ENCODE measurements at regions not wholly inside any gene's neighbourhood (a gene's known extent, or its start where the extent isn't known, plus 50 kb on each side); places are given as distances from the start of the nearest gene placed in this dataset.
"Not testable (repeated sequence)": the region's sequence is repeated elsewhere in the genome, so short reads cannot be mapped to it uniquely, and the experiment has no call there.

GRCh38 chr3:67252906-67253305 lies 254.8 kb downstream of the KBTBD8 start:
- CTCF ChIA-PET (ENCODE audit: low intra/inter-chr PET ratio); ATAC-seq; H3K9ac ChIP-seq (ENCODE audit: insufficient read depth in 1 of 2, low read depth in 2 of 2, low read length in 2 of 2): not testable (repeated sequence)

GRCh38 chr3:67278015-67278618 lies 280.0 kb downstream of the KBTBD8 start:
- Histone ChIP-seq H3K4me1 (replicated peaks in 1 of 2; ENCODE audit: control insufficient read depth in 2 of 2, insufficient read depth in 2 of 2, low read length in 2 of 2) (no peaks in the 10 kb centered on the region), H3K27me3 (ENCODE audit: control insufficient read depth in 2 of 2, insufficient read depth in 2 of 2, low read length in 2 of 2) (no peaks in the 10 kb centered on the region), H3K27ac (ENCODE audit: extremely low read depth, low read depth, low read length) (no peak overlapping the region), H3K79me2 (ENCODE audit: control insufficient read depth, insufficient read depth, low read length) (no peaks in the 10 kb centered on the region), H3K9ac (ENCODE audit: insufficient read depth in 1 of 2, low read depth in 2 of 2, low read length in 2 of 2) (no peak overlapping the region), H4K20me1 (replicated peaks; ENCODE audit: control insufficient read depth, insufficient read depth, low read length) (no peaks in the 10 kb centered on the region), H3K9me1 (ENCODE audit: control insufficient read depth, insufficient read depth, low read length) (no peaks in the 10 kb centered on the region), H3K4me3 (no peak overlapping the region), H3K9me3 (replicated peaks; ENCODE audit: control insufficient read depth, insufficient read depth, low read depth, low read length) (no peaks in the 10 kb centered on the region), H2AFZ (ENCODE audit: low read depth, low read length) (no peak overlapping the region), H3K4me2 (ENCODE audit: insufficient read depth, low read length) (no peak overlapping the region), H3K36me3 (ENCODE audit: control insufficient read depth, insufficient read depth, low read length) (no peaks in the 10 kb centered on the region)
- CTCF ChIA-PET (ENCODE audit: low intra/inter-chr PET ratio) = no interaction called here
- POLR2A ChIA-PET = no interaction called here
- in situ Hi-C loops (cut with MboI) (no loop called here), intact Hi-C loops (cut with micrococcal nuclease) (no loop called here)
- DNase-seq (ENCODE audit: extremely low read depth in 1 of 4, low spot score in 3 of 4) = no peak
- BruUV-seq (replicated peaks) = no TSS peak
- WGBS (ENCODE audit: insufficient coverage, low coverage, missing lambda C conversion rate) = 0% methylated on average over 3 of the region's 3 CpGs
- no peak for ATAC-seq
- no peak for FAIRE-seq
- no peak for TF ChIP-seq ILK (tag; IDR thresholded peaks at IDR 0.05; ENCODE audit: borderline replicate concordance, low read depth)
- no peak for TF ChIP-seq PTTG1 (tag; IDR thresholded peaks at IDR 0.05; ENCODE audit: low read depth)
- no peak for TF ChIP-seq PURB (CRISPR knock-in tag; IDR thresholded peaks at IDR 0.05; ENCODE audit: low read depth)
- no peak for TF ChIP-seq SIN3A (IDR thresholded peaks at IDR 0.05; ENCODE audit: borderline replicate concordance in 2 of 2, control insufficient read depth in 1 of 2, low read depth in 2 of 2, low read length in 2 of 2)
- no peak for TF ChIP-seq GMEB1 (CRISPR knock-in tag; IDR thresholded peaks at IDR 0.05)
- no peak for TF ChIP-seq YY1 (IDR thresholded peaks at IDR 0.05; ENCODE audit: borderline replicate concordance in 1 of 3, control insufficient read depth in 1 of 3, extremely low read depth in 1 of 3, insufficient read depth in 3 of 3, insufficient read length in 1 of 3, insufficient replicate concordance in 2 of 3, low read depth in 1 of 3, low read length in 2 of 3)
- no peak for TF ChIP-seq ZSCAN32 (CRISPR knock-in tag; IDR thresholded peaks at IDR 0.05)
- no peak for TF ChIP-seq PHB (CRISPR knock-in tag; IDR thresholded peaks at IDR 0.05)

More at GRCh38 chr3:67252906-67253305, 254.8 kb downstream of the KBTBD8 start:
- H2AFZ ChIP-seq (ENCODE audit: low read depth, low read length); H3K9me1 ChIP-seq (ENCODE audit: control insufficient read depth, insufficient read depth, low read length); intact Hi-C loops (cut with micrococcal nuclease); H3K27me3 ChIP-seq (ENCODE audit: control insufficient read depth in 2 of 2, insufficient read depth in 2 of 2, low read length in 2 of 2); H4K20me1 ChIP-seq (replicated peaks; ENCODE audit: control insufficient read depth, insufficient read depth, low read length); H3K79me2 ChIP-seq (ENCODE audit: control insufficient read depth, insufficient read depth, low read length); H3K4me3 ChIP-seq; H3K36me3 ChIP-seq (ENCODE audit: control insufficient read depth, insufficient read depth, low read length); POLR2A ChIA-PET; H3K4me2 ChIP-seq (ENCODE audit: insufficient read depth, low read length); in situ Hi-C loops (cut with MboI); FAIRE-seq; DNase-seq (ENCODE audit: extremely low read depth in 1 of 4, low spot score in 3 of 4); H3K27ac ChIP-seq (ENCODE audit: extremely low read depth, low read depth, low read length); BruUV-seq (replicated peaks); H3K9me3 ChIP-seq (replicated peaks; ENCODE audit: control insufficient read depth, insufficient read depth, low read depth, low read length); H3K4me1 ChIP-seq (replicated peaks in 1 of 2; ENCODE audit: control insufficient read depth in 2 of 2, insufficient read depth in 2 of 2, low read length in 2 of 2): not testable (repeated sequence)
- WGBS (ENCODE audit: insufficient coverage, low coverage, missing lambda C conversion rate) = 0% methylated on average over 1 of the region's 1 CpG
